Erythroblast (primary cell): ENCODE measurements at regions not wholly inside any gene's neighbourhood (a gene's known extent, or its start where the extent isn't known, plus 50 kb on each side); places are given as distances from the start of the nearest gene placed in this dataset.
"Not testable (repeated sequence)": the region's sequence is repeated elsewhere in the genome, so short reads cannot be mapped to it uniquely, and the experiment has no call there.

Experiments
- DNase-seq, 2 experiments: peaks; one replicate each; lab custom pipeline; 2025; lab: John Stamatoyannopoulos, UW
- GATA1 ChIP-seq: IDR thresholded peaks from 2 replicates; pipeline ENCODE4 v1.6.1; 2011; ENCODE audit warnings: low read depth, mild to moderate bottlenecking, control low read depth, low read length, moderate library complexity
- POLR2A ChIP-seq: IDR thresholded peaks from 2 replicates; pipeline ENCODE4 v1.6.1; 2011; ENCODE audit warnings: mild to moderate bottlenecking, low read length

GRCh38 chr5:158590746-158591300 lies 508.9 kb downstream of the EBF1 start:
- TF ChIP-seq POLR2A (no peak), GATA1 (no peak)
- DNase-seq = no peak

DNA sequence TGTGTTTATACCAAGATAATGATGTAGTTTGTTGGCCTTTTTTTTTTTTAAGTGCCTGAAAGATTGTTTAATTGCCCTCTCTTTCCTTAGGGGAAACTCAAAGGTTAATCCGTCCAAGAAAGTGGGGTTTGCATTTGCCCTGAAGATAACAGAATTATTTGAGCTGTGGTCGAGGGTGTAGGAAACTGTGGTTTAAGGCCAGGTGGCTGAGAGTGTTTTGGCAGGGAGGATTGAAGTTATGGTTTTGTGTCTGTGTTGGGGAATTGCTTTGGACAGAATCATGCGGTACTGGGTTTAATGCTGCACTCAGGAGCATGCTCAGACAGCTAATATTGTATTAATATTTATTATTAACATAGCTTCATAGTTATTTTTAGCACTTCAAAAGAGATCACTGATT lies 509.8 kb downstream of the EBF1 start:
- no peak for DNase-seq
- TF ChIP-seq GATA1 (no peak), POLR2A (no peak)

- DNase-seq = no peak
- TF ChIP-seq POLR2A = no peak
Observed at GRCh38 chr5:158588617-158589016, 511.1 kb downstream of the EBF1 start.

GRCh38 chr5:158586054-158586453 lies 513.7 kb downstream of the EBF1 start:
- DNase-seq = no peak
- no peak for TF ChIP-seq POLR2A
- TF ChIP-seq GATA1 = no peak

DNA sequence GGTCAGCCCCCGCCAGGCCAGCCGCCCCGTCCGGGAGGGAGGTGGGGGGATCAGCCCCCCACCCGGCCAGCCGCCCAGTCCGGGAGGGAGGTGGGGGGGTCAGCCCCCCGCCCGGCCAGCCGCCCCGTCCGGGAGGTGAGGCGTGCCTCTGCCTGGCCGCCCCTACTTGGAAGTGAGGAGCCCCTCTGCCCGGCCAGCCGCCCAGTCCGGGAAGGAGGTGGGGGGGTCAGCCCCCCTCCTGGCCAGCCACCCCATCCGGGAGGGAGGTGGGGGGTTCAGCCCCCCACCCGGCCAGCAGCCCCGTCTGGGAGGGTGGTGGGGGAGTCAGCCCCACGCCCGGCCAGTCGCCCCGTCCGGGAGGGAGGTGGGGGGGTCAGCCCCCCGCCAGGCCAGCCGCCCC lies 517.0 kb downstream of the EBF1 start:
- DNase-seq = not testable (repeated sequence)

GRCh38 chr5:158573829-158574228 lies 525.9 kb downstream of the EBF1 start:
- DNase-seq = no peak

GRCh38 chr5:158570502-158570901 lies 529.2 kb downstream of the EBF1 start:
- DNase-seq = no peak

More at GRCh38 chr5:158573829-158574228, 525.9 kb downstream of the EBF1 start:
- TF ChIP-seq GATA1 = no peak
- no peak for TF ChIP-seq POLR2A

DNA sequence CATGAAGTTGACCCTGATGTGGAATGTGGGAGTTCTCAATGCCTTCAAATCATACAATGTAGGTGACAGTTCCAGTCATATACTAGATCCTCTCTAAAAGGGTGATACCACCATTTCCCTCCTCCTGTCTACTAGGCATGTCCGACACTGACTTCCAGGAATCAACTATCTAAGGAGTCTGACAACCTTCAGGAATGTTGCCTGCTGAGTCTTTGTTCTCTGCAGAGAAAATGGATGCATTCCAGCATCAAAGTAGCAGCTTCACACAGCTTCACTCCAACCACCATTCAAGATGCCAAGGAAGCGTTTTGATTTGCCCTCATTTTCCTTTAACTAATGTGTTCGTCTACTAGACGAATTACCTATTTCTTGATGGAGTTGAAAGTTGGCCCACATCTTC lies 530.2 kb downstream of the EBF1 start:
- no peak for DNase-seq
- TF ChIP-seq GATA1 = no peak
- no peak for TF ChIP-seq POLR2A

More at GRCh38 chr5:158570502-158570901, 529.2 kb downstream of the EBF1 start:
- TF ChIP-seq POLR2A = no peak
- no peak for TF ChIP-seq GATA1

- TF ChIP-seq POLR2A (no peak), GATA1 (no peak)
- DNase-seq = no peak
Observed at GRCh38 chr5:158565017-158565789, 534.5 kb downstream of the EBF1 start.

DNA sequence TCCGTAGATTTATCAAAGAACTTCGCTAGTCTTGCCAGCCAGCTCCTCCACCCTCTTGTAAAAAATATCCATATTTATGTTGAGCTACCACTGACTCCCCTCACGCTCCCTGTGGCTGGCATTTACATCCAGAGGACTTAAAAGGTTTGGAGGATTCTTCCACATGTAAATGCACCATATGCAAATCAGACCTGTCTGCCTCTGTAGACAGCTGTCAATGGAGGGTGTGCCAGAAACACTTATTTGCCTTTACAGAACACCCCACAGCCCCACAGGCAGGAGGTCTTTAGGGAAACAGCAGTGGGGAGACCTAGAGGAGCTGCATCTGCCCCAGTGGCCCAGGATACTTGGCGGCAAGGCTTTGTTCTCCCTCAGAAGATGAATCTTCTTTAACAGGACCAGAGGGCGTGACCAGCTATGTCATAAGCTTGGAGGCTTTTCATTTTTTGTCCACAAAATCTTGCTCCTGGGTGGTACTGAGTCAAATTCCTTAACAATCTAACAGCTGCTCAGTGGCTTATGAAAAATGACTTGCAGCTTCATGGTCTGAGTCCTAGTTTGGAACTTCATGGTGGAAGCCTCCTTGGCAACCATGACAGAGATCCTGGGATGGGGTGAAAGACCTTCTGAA lies 535.8 kb downstream of the EBF1 start:
- TF ChIP-seq GATA1 (no peak), POLR2A (no peak)
- DNase-seq = no peak

DNA sequence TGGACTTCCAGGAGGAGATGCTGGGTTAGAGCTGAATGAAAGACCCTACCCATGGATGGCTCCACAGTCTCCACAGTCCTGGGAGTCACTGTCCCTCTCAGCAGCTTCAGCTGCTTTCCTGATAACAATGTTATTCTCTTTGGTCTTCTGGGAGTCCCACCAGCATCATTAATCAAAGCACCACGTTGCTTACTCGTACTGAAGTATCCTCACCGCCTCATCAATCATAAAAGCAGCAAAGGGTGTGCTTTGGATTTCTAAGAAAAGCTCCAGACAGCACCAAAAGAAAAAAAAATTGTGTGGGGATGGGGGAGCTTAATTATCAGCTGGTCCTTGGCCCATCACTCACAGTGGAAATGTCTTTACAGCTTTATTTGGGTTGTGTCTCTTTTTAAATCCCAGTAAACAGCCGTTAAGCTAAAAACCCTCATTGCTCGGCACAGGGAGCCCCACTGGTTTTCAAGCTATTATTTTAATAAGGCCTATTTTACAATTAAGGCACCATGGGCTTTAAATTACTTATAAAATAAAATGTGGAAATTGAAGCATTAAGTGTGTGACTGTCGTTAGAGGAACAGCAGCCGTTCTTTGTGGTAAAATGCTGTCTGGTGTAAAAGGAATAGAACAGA lies 538.0 kb downstream of the EBF1 start:
- no peak for TF ChIP-seq GATA1
- no peak for TF ChIP-seq POLR2A
- no peak for DNase-seq

- DNase-seq = no peak
- no peak for TF ChIP-seq POLR2A
- TF ChIP-seq GATA1 = no peak
Observed at GRCh38 chr5:158560170-158560569, 539.5 kb downstream of the EBF1 start.

- TF ChIP-seq POLR2A = no peak
- no peak for TF ChIP-seq GATA1
- DNase-seq = no peak
Observed at GRCh38 chr5:158559643-158560042, 540.1 kb downstream of the EBF1 start.

GRCh38 chr5:158559066-158559465 lies 540.6 kb downstream of the EBF1 start:
- DNase-seq = no peak
- no peak for TF ChIP-seq GATA1
- no peak for TF ChIP-seq POLR2A
